Cardiac fibroblast (primary cell): ENCODE measurements at regions not wholly inside any gene's neighbourhood (a gene's known extent, or its start where the extent isn't known, plus 50 kb on each side); places are given as distances from the start of the nearest gene placed in this dataset.

Experiments
- DNase-seq, 2 donors: peaks; one replicate each; pipeline versions ENCODE4 v3.0.0 to v3.0.0-alpha.2; 2010; ENCODE audit warnings: low read depth in 2 of 2
- H3K4me3 ChIP-seq, 2 donors: replicated peaks in 1 of 2; 1 replicate in 1 of 2; 2 replicates in 1 of 2; pipeline ENCODE4 v1.5.1; 2011; ENCODE audit warnings: low read depth in 2 of 2, low read length in 2 of 2, mild to moderate bottlenecking in 2 of 2, moderate library complexity in 1 of 2
- TF ChIP-seq, protein P1 (sequence below): IDR thresholded peaks from one replicate; pipeline ENCODE4 v1.5.1; 2011; ENCODE audit warnings: low read depth, mild to moderate bottlenecking, low read length, inconsistent platforms

DNA sequence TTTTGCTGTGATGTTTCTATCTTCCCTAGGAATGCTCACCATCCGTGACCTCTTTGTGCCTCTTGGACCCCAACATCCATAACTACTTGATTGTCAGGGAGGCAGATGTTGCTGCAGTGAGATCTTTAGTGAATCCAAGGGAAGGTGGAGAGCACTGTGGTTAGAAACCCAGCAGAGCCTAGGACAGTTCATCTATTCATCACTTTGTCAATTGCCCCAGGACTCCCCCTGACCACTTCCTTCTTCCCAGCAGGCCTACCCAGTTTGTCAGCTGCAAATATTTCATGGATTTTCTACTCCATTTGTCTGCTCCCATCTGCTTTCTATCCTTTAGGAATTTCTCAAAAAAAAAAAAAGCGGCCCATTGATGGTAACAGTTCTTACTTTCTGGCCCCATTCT lies 942.8 kb downstream of the PCDH7 start:
- no peak for DNase-seq
- no peak overlapping the region for H3K4me3 ChIP-seq
- TF ChIP-seq, protein P1, sequence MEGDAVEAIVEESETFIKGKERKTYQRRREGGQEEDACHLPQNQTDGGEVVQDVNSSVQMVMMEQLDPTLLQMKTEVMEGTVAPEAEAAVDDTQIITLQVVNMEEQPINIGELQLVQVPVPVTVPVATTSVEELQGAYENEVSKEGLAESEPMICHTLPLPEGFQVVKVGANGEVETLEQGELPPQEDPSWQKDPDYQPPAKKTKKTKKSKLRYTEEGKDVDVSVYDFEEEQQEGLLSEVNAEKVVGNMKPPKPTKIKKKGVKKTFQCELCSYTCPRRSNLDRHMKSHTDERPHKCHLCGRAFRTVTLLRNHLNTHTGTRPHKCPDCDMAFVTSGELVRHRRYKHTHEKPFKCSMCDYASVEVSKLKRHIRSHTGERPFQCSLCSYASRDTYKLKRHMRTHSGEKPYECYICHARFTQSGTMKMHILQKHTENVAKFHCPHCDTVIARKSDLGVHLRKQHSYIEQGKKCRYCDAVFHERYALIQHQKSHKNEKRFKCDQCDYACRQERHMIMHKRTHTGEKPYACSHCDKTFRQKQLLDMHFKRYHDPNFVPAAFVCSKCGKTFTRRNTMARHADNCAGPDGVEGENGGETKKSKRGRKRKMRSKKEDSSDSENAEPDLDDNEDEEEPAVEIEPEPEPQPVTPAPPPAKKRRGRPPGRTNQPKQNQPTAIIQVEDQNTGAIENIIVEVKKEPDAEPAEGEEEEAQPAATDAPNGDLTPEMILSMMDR, result no peak

DNA sequence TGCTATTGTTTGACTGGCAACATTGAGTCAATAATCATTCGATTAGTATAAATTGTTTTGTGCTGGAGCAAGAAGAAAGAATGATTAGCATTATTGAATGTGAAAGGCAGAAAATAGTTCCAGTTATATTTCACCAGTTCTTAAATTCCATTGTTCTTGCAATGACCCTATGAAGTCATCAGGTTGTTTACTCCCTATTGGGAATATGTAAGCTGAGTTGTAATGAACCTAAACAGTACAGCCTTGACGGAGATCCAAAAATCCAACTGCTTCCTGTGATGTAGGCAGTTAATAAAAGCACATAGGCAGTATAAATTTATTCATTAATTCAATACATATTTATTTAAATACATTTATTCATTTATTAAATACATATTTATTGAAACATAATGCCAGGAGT lies 947.5 kb downstream of the PCDH7 start:
- no peak overlapping the region for H3K4me3 ChIP-seq
- TF ChIP-seq, protein P1, result no peak
- DNase-seq, result peak; percentile 24 to 48

DNA sequence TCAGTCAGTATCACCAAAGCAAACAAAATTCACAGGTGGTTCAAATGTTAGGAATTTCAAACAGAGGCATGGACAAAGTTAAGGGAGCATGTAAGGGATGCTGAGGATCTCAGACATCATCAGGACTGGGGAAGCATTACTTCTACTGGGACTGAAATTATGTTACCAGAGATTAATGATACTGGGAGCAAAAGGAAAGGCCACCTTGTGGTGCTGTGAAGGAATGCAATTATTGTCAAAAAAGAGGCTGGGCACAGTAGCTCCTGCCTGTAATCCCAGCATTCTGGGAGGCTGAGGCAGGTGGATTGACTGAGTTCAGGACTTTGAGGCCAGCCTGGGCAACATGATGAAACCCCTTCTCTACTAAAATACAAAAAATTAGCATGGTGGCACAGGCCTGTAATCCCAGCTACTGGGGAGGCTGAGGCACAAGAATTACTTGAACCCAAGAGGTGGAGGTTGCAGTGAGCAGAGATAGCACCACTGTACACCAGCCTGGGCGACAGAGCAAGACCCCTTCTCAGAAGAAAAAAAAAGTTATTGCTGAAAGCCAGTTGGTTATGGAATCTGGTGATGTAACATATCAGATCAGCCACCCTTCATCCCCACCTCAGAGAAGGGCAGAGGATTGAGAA lies 954.3 kb downstream of the PCDH7 start:
- DNase-seq, result peak; percentile 10 to 45
- TF ChIP-seq, protein P1, result peak; percentile 44
- no peak overlapping the region for H3K4me3 ChIP-seq

DNA sequence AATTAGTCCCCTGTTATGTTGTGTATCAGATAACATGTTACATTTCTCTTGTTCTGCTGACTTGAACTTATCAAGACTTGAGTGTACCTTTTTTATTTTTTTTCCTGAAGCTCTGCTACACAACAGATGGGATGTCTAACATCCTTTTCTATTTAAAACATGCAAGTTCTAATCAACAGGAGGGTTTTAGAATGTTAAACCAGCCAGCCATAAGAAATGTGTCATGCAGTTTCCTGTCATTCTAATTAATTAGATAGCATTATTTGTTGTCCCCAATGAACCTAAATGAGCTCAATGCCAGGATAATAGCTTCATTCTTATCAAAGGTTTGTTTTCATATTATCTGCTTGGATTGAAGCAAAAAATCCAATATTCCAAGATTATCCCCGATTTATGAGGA lies 958.2 kb downstream of the PCDH7 start:
- H3K4me3 ChIP-seq, result no peak overlapping the region
- TF ChIP-seq, protein P1, result no peak
- DNase-seq, result no peak

DNA sequence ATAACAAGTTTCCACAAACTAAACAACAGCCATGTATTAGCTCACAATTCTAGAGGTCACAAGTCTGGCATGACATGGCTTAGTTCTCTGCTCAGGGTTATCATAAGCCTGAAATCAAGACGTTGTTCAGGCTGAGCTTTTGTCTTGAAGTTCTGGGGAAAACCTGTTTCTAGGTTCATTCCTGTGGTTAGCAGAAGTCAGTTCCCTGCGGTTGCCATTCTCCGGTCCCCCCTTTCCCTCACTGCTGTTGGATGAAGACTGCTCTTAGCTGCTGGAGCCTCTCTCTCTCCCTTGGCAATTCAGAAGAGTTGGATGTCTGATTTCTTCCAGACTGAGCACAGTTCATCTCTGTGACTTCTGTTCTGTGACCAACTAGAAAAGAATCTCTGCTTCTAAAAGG lies 962.6 kb downstream of the PCDH7 start:
- H3K4me3 ChIP-seq, result no peak overlapping the region
- TF ChIP-seq, protein P1, result no peak
- DNase-seq, result peak in 1 of 2 donors; percentile 13

DNA sequence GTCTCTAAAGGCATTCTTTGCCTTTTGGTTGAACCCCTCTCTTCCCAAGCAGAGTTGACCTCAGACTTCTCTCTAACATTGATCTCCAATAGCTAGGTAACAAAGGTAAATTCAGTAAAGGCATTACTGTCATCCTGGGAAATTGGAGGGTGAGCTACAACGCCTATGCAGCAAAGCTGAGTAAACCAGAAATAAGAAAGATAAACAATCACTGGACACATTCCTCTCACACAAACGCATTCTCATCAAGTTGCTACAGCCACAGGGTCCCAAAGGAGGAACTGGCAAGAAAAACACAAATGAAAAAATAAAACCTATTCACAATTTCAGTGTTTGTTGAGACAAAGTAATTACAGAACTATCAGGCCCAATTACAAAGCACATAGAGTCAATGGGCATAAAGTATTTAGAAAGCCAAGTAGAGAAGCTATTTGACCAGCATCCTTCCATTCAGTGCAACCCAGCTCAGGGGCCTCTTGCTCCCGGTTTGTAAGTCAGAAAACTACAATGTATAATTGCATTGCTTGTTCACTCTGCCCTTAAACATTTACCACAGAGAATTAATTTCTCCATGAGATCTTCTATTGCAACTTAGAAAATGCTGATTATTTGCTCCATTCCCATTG lies 967.7 kb downstream of the PCDH7 start:
- TF ChIP-seq, protein P1, result no peak
- H3K4me3 ChIP-seq, result no peak overlapping the region
- DNase-seq, result no peak
